ENCODE measurements at regions not wholly inside any gene's neighbourhood (a gene's known extent, or its start where the extent isn't known, plus 50 kb on each side); places are given as distances from the start of the nearest gene placed in this dataset.

DNA sequence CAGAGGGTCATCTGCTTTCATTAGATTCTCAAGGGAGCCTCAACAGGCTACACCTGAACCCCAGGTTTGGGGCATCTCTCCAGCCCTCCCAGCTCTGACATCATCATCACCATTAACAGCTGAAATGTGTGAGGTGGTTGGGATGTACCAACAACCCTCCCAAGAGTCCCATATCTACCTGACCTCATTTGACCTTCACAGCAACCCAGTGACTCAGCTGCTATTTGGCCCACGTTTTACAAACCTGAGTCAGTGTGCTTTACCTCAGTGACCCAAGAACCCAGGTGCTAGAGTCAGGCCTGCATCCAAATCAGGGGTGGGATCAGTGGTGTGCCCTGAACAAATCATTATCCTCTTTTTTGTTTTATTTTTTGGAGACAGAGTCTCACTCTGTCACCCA lies 53.3 kb upstream of the TINAGL1 start:
- TF ChIP-seq, protein P1, sequence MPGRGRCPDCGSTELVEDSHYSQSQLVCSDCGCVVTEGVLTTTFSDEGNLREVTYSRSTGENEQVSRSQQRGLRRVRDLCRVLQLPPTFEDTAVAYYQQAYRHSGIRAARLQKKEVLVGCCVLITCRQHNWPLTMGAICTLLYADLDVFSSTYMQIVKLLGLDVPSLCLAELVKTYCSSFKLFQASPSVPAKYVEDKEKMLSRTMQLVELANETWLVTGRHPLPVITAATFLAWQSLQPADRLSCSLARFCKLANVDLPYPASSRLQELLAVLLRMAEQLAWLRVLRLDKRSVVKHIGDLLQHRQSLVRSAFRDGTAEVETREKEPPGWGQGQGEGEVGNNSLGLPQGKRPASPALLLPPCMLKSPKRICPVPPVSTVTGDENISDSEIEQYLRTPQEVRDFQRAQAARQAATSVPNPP (CRISPR knock-in tag; IDR thresholded peaks at IDR 0.05) = no peak
- TF ChIP-seq, protein P2, sequence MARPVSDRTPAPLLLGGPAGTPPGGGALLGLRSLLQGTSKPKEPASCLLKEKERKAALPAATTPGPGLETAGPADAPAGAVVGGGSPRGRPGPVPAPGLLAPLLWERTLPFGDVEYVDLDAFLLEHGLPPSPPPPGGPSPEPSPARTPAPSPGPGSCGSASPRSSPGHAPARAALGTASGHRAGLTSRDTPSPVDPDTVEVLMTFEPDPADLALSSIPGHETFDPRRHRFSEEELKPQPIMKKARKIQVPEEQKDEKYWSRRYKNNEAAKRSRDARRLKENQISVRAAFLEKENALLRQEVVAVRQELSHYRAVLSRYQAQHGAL (CRISPR knock-in tag; IDR thresholded peaks at IDR 0.05; ENCODE audit: not compliant biosample characterization) = no peak
- TF ChIP-seq JUN (CRISPR knock-in tag; IDR thresholded peaks at IDR 0.05) (no peak), NFRKB (IDR thresholded peaks at IDR 0.05) (no peak), PAF1 (CRISPR knock-in tag; IDR thresholded peaks at IDR 0.05) (no peak), SIN3A (IDR thresholded peaks at IDR 0.05; ENCODE audit: borderline replicate concordance, low read depth, low read length) (no peak)
- TF ChIP-seq, protein P3, sequence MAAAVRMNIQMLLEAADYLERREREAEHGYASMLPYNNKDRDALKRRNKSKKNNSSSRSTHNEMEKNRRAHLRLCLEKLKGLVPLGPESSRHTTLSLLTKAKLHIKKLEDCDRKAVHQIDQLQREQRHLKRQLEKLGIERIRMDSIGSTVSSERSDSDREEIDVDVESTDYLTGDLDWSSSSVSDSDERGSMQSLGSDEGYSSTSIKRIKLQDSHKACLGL (CRISPR knock-in tag; IDR thresholded peaks at IDR 0.05) = no peak
- TF ChIP-seq, protein P4, sequence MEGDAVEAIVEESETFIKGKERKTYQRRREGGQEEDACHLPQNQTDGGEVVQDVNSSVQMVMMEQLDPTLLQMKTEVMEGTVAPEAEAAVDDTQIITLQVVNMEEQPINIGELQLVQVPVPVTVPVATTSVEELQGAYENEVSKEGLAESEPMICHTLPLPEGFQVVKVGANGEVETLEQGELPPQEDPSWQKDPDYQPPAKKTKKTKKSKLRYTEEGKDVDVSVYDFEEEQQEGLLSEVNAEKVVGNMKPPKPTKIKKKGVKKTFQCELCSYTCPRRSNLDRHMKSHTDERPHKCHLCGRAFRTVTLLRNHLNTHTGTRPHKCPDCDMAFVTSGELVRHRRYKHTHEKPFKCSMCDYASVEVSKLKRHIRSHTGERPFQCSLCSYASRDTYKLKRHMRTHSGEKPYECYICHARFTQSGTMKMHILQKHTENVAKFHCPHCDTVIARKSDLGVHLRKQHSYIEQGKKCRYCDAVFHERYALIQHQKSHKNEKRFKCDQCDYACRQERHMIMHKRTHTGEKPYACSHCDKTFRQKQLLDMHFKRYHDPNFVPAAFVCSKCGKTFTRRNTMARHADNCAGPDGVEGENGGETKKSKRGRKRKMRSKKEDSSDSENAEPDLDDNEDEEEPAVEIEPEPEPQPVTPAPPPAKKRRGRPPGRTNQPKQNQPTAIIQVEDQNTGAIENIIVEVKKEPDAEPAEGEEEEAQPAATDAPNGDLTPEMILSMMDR (CRISPR knock-in tag; IDR thresholded peaks at IDR 0.05) = no peak
- TF ChIP-seq, protein P5, sequence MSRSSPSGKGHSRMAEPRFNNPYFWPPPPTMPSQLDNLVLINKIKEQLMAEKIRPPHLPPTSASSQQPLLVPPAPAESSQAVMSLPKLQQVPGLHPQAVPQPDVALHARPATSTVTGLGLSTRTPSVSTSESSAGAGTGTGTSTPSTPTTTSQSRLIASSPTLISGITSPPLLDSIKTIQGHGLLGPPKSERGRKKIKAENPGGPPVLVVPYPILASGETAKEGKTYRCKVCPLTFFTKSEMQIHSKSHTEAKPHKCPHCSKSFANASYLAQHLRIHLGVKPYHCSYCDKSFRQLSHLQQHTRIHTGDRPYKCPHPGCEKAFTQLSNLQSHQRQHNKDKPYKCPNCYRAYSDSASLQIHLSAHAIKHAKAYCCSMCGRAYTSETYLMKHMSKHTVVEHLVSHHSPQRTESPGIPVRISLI (CRISPR knock-in tag; IDR thresholded peaks at IDR 0.05; ENCODE audit: borderline replicate concordance) = no peak

All from HepG2 (cell line).